Loucy (cell line): ENCODE measurements at regions not wholly inside any gene's neighbourhood (a gene's known extent, or its start where the extent isn't known, plus 50 kb on each side); places are given as distances from the start of the nearest gene placed in this dataset.

Source experiments
- H2AFZ ChIP-seq: fragments of 200-600 bp; sonication (generic); 2 replicates; pipeline ENCODE4 v1.6.0; 2016; ENCODE audit warnings: antibody characterized with exemption, mild to moderate bottlenecking, low read length, moderate library complexity
- H3F3A ChIP-seq: fragments of 200-600 bp; 2 replicates; pipeline ENCODE4 v1.6.0; 2016; ENCODE audit warnings: antibody characterized with exemption, low read depth, mild to moderate bottlenecking
- H3K27me3 ChIP-seq: fragments of 200-600 bp; sonication (generic); 2 replicates; pipeline ENCODE4 v1.6.1; 2014; ENCODE audit warnings: low read length, mild to moderate bottlenecking; ENCODE audit not compliant: insufficient read depth, poor library complexity, severe bottlenecking
- H3K36me3 ChIP-seq: fragments of 200-600 bp; sonication (generic); 2 replicates; pipeline ENCODE4 v1.6.1; 2016; ENCODE audit warnings: low read length; ENCODE audit not compliant: insufficient read depth
- H3K4me1 ChIP-seq: fragments of 200-600 bp; sonication (generic); 2 replicates; pipeline ENCODE4 v1.5.1; 2014; ENCODE audit warnings: low read length, mild to moderate bottlenecking; ENCODE audit not compliant: insufficient read depth, poor library complexity, severe bottlenecking
- H3K4me2 ChIP-seq: fragments of 200-600 bp; sonication (generic); 2 replicates; pipeline ENCODE4 v1.6.0; 2014; ENCODE audit warnings: antibody characterized with exemption, low read length, low read depth, mild to moderate bottlenecking; ENCODE audit not compliant: poor library complexity, severe bottlenecking
- H3K4me3 ChIP-seq: fragments of 200-600 bp; sonication (generic); 2 replicates; pipeline ENCODE4 v1.5.1; 2014; ENCODE audit warnings: low read length, mild to moderate bottlenecking, mixed read lengths; ENCODE audit not compliant: poor library complexity, severe bottlenecking
- H3K79me2 ChIP-seq: fragments of 200-600 bp; sonication (generic); 2 replicates; pipeline ENCODE4 v1.6.1; 2014; ENCODE audit warnings: low read length; ENCODE audit not compliant: insufficient read depth
- H3K9ac ChIP-seq: fragments of 200-600 bp; sonication (generic); 2 replicates; pipeline ENCODE4 v1.6.0; 2014; ENCODE audit warnings: mild to moderate bottlenecking, low read depth, low read length, moderate library complexity; ENCODE audit not compliant: poor library complexity, severe bottlenecking
- H3K9me2 ChIP-seq: fragments of 200-600 bp; sonication (generic); replicated peaks from 2 replicates; pipeline ENCODE4 v1.6.1; 2016; ENCODE audit warnings: low read depth, low read length, mixed read lengths
- H3K9me3 ChIP-seq: fragments of 200-600 bp; sonication (generic); 2 replicates; pipeline ENCODE4 v1.6.1; 2014; ENCODE audit warnings: mild to moderate bottlenecking, antibody characterized with exemption, low read length, low read depth; ENCODE audit not compliant: insufficient read depth
- H4K20me1 ChIP-seq: fragments of 200-600 bp; sonication (generic); 2 replicates; pipeline ENCODE4 v1.6.0; 2014; ENCODE audit warnings: antibody characterized with exemption, low read length, mild to moderate bottlenecking; ENCODE audit not compliant: insufficient read depth, poor library complexity, severe bottlenecking
- CTCF ChIP-seq: fragments of 200-600 bp; sonication (generic); conservative IDR thresholded peaks from 2 replicates; pipeline ENCODE4 v1.5.1; 2014; ENCODE audit warnings: mild to moderate bottlenecking, antibody characterized with exemption, low read length
- EZH2phosphoT487 ChIP-seq: fragments of 200-600 bp; IDR thresholded peaks from 2 replicates; pipeline ENCODE4 v1.6.1; 2018; ENCODE audit warnings: antibody characterized with exemption, mild to moderate bottlenecking, moderate library complexity, borderline replicate concordance

- H3F3A ChIP-seq, result no peaks in the 10 kb centered on the region
- no peaks in the 10 kb centered on the region for H3K4me1 ChIP-seq
- no peaks in the 10 kb centered on the region for H3K79me2 ChIP-seq
- no peaks in the 10 kb centered on the region for H3K9me3 ChIP-seq
- TF ChIP-seq CTCF (no peak), EZH2phosphoT487 (no peak)
- no peaks in the 10 kb centered on the region for H4K20me1 ChIP-seq
- H3K36me3 ChIP-seq, result no peaks in the 10 kb centered on the region
- no peak overlapping the region for H3K4me3 ChIP-seq
- no peak overlapping the region for H2AFZ ChIP-seq
- no peaks in the 10 kb centered on the region for H3K27me3 ChIP-seq
- no peaks in the 10 kb centered on the region for H3K9me2 ChIP-seq
- no peak overlapping the region for H3K4me2 ChIP-seq
- no peak overlapping the region for H3K9ac ChIP-seq
Observed at GRCh38 chr5:23367874-23368273, 139.5 kb upstream of the PRDM9 start.

- H3K36me3 ChIP-seq, result no peaks in the 10 kb centered on the region
- H3K4me1 ChIP-seq, result no peaks in the 10 kb centered on the region
- H3K9ac ChIP-seq, result no peak overlapping the region
- no peak overlapping the region for H2AFZ ChIP-seq
- H3K27me3 ChIP-seq, result no peaks in the 10 kb centered on the region
- H3F3A ChIP-seq, result no peaks in the 10 kb centered on the region
- H3K9me3 ChIP-seq, result no peaks in the 10 kb centered on the region
- H4K20me1 ChIP-seq, result no peaks in the 10 kb centered on the region
- no peak overlapping the region for H3K4me3 ChIP-seq
- TF ChIP-seq EZH2phosphoT487 (no peak), CTCF (no peak)
- H3K4me2 ChIP-seq, result no peak overlapping the region
- no peaks in the 10 kb centered on the region for H3K9me2 ChIP-seq
- no peaks in the 10 kb centered on the region for H3K79me2 ChIP-seq
Observed at GRCh38 chr5:23353286-23353685, 154.1 kb upstream of the PRDM9 start.

- Histone ChIP-seq H3K4me3 (no peak overlapping the region), H3K79me2 (no peaks in the 10 kb centered on the region), H3K9me2 (no peaks in the 10 kb centered on the region), H2AFZ (no peak overlapping the region), H3K27me3 (no peaks in the 10 kb centered on the region), H3K9ac (no peak overlapping the region), H4K20me1 (no peaks in the 10 kb centered on the region), H3K36me3 (no peaks in the 10 kb centered on the region), H3K9me3 (no peaks in the 10 kb centered on the region), H3F3A (no peaks in the 10 kb centered on the region), H3K4me1 (no peaks in the 10 kb centered on the region), H3K4me2 (no peak overlapping the region)
- TF ChIP-seq CTCF (no peak), EZH2phosphoT487 (no peak)
Observed at GRCh38 chr5:23352446-23352845, 155.0 kb upstream of the PRDM9 start.
